ENCODE measurements at regions not wholly inside any gene's neighbourhood (a gene's known extent, or its start where the extent isn't known, plus 50 kb on each side); places are given as distances from the start of the nearest gene placed in this dataset.

GRCh38 chr15:37810381-37810780 lies 124.1 kb upstream of the TMCO5A start:
- TF ChIP-seq, protein P1, sequence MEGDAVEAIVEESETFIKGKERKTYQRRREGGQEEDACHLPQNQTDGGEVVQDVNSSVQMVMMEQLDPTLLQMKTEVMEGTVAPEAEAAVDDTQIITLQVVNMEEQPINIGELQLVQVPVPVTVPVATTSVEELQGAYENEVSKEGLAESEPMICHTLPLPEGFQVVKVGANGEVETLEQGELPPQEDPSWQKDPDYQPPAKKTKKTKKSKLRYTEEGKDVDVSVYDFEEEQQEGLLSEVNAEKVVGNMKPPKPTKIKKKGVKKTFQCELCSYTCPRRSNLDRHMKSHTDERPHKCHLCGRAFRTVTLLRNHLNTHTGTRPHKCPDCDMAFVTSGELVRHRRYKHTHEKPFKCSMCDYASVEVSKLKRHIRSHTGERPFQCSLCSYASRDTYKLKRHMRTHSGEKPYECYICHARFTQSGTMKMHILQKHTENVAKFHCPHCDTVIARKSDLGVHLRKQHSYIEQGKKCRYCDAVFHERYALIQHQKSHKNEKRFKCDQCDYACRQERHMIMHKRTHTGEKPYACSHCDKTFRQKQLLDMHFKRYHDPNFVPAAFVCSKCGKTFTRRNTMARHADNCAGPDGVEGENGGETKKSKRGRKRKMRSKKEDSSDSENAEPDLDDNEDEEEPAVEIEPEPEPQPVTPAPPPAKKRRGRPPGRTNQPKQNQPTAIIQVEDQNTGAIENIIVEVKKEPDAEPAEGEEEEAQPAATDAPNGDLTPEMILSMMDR (IDR thresholded peaks at IDR 0.05), result no peak
- no peak for TF ChIP-seq POLR2A (IDR thresholded peaks at IDR 0.05)
- intact Hi-C loops (cut with DNase I), result no loop called here

DNA sequence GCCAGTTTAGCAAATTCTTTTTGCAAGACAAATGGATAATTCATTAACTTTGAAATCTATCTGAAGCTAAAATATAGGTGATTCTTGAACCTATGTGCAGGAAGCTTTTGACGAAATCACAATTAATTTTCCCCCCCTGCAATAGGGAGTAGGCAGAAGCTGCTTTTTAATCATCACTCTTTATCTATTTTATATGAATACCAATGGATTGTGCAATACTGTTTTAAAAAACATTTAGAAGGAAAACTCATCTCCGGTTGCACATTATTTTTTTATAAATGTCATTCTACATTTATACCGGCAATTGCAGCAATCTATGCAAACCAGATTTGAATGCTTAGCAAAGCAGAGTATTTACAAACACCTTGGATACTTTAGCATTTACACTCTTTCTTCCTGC lies 121.1 kb upstream of the TMCO5A start:
- Histone ChIP-seq H3K4me1 (replicated peaks in 1 of 2) (no peaks in the 10 kb centered on the region), H3K27me3 (no peaks in the 10 kb centered on the region), H3K4me3 (no peak overlapping the region), H3K36me3 (replicated peaks in 1 of 2) (no peaks in the 10 kb centered on the region), H3K9me3 (replicated peaks in 1 of 3) (no peaks in the 10 kb centered on the region), H3K27ac (no peak overlapping the region)
- DNase-seq, result no peak
- intact Hi-C loops (cut with DNase I), result no loop called here
- WGBS, 4 donors, result 73 to 78% (median 76%) methylated on average over 3 of the region's 3 CpGs
- TF ChIP-seq POLR2A (IDR thresholded peaks at IDR 0.05), result no peak
- TF ChIP-seq, protein P1 (IDR thresholded peaks at IDR 0.05), result no peak

More at GRCh38 chr15:37810381-37810780, 124.1 kb upstream of the TMCO5A start:
- Histone ChIP-seq H3K36me3 (replicated peaks in 1 of 2) (no peaks in the 10 kb centered on the region), H3K27me3 (no peaks in the 10 kb centered on the region), H3K27ac (no peak overlapping the region), H3K9me3 (replicated peaks in 1 of 3) (no peaks in the 10 kb centered on the region), H3K4me3 (no peak overlapping the region), H3K4me1 (replicated peaks in 1 of 2) (no peaks in the 10 kb centered on the region)
- no peak for DNase-seq

- no peak overlapping the region for H3K27ac ChIP-seq
- H3K4me1 ChIP-seq (replicated peaks in 1 of 2), result no peaks in the 10 kb centered on the region
- no peak for TF ChIP-seq POLR2A (IDR thresholded peaks at IDR 0.05)
- TF ChIP-seq, protein P1 (IDR thresholded peaks at IDR 0.05), result no peak
- H3K36me3 ChIP-seq (replicated peaks in 1 of 2), result no peaks in the 10 kb centered on the region
- H3K4me3 ChIP-seq, result no peak overlapping the region
- intact Hi-C loops (cut with DNase I), result no loop called here
- 70 to 76% (median 73%) methylated on average over 5 of the region's 5 CpGs for WGBS, 4 donors
- no peaks in the 10 kb centered on the region for H3K27me3 ChIP-seq
- no peaks in the 10 kb centered on the region for H3K9me3 ChIP-seq (replicated peaks in 1 of 3)
- no peak for DNase-seq
These were observed 119.5 kb upstream of the TMCO5A start for GRCh38 chr15:37814847-37815515.

DNA sequence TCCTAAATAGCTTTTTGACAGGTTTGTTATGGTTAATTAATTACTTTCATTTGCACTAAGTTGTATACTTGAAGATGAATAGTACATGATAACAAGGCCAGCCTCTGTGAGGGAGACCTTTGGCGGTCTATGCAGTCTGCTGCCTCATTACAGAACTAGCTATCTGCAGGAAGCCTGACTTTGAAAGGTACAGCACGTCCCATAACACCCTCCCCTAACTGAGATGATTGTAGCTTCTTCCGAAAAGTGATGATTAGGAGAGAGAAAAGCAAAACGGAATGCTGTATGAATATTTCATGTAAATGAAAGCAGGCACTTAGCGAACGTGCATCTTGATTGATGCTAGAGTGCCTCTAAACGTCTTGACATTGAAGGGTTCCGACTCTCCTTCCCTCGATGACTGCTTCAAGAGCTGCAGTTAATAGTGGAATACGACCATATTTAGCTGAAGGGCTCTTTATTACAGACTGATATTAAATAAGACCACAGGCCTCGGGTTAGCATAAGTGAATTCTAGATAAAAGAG lies 116.2 kb upstream of the TMCO5A start:
- DNase-seq, result no peak
- H3K27ac ChIP-seq, result no peak overlapping the region
- no peaks in the 10 kb centered on the region for H3K27me3 ChIP-seq
- H3K36me3 ChIP-seq (replicated peaks in 1 of 2), result no peaks in the 10 kb centered on the region
- H3K9me3 ChIP-seq (replicated peaks in 1 of 3), result no peaks in the 10 kb centered on the region
- no peaks in the 10 kb centered on the region for H3K4me1 ChIP-seq (replicated peaks in 1 of 2)
- no peak overlapping the region for H3K4me3 ChIP-seq
- intact Hi-C loops (cut with DNase I), result no loop called here
- TF ChIP-seq, protein P1 (IDR thresholded peaks at IDR 0.05), result no peak
- TF ChIP-seq POLR2A (IDR thresholded peaks at IDR 0.05), result no peak
- 68 to 76% (median 72%) methylated on average over 11 of the region's 11 CpGs for WGBS, 4 donors
